ENCODE measurements at regions not wholly inside any gene's neighbourhood (a gene's known extent, or its start where the extent isn't known, plus 50 kb on each side); places are given as distances from the start of the nearest gene placed in this dataset.

DNA sequence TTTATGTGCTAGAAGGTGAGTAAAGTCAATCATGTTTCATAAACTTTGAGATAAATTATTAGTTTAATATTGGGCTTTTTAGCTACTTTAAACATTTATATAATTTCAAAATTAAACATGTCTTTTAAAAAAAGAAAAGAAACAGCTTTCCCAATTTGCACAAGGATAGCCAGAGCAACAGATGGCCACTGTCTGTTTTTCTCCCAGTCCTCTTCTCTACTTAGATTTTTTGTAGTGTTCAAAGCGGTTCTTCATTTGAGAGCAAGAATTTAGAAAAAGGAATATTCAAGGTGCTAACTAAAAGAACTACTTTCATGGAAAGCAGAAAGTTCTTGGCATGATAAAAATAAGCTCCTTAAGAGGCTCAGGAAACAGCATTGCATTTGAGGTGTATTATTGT lies 128.3 kb upstream of the MIR17HG start:
- DNase-seq (ENCODE audit: extremely low spot score, unreplicated experiment): no peak
- peaks cover 25% of the 10 kb centered on the region for H3K4me1 Mint-ChIP-seq (ENCODE audit: unreplicated experiment)
- no peak overlapping the region for H3K4me3 Mint-ChIP-seq
- no peak overlapping the region for H3K27ac Mint-ChIP-seq
- no peaks in the 10 kb centered on the region for H3K27me3 Mint-ChIP-seq
- no peaks in the 10 kb centered on the region for H3K36me3 Mint-ChIP-seq
- H3K9me3 Mint-ChIP-seq: peaks cover 7% of the 10 kb centered on the region
- TF ChIP-seq, protein P1, sequence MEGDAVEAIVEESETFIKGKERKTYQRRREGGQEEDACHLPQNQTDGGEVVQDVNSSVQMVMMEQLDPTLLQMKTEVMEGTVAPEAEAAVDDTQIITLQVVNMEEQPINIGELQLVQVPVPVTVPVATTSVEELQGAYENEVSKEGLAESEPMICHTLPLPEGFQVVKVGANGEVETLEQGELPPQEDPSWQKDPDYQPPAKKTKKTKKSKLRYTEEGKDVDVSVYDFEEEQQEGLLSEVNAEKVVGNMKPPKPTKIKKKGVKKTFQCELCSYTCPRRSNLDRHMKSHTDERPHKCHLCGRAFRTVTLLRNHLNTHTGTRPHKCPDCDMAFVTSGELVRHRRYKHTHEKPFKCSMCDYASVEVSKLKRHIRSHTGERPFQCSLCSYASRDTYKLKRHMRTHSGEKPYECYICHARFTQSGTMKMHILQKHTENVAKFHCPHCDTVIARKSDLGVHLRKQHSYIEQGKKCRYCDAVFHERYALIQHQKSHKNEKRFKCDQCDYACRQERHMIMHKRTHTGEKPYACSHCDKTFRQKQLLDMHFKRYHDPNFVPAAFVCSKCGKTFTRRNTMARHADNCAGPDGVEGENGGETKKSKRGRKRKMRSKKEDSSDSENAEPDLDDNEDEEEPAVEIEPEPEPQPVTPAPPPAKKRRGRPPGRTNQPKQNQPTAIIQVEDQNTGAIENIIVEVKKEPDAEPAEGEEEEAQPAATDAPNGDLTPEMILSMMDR (conservative IDR thresholded peaks at IDR 0.05): no peak

DNA sequence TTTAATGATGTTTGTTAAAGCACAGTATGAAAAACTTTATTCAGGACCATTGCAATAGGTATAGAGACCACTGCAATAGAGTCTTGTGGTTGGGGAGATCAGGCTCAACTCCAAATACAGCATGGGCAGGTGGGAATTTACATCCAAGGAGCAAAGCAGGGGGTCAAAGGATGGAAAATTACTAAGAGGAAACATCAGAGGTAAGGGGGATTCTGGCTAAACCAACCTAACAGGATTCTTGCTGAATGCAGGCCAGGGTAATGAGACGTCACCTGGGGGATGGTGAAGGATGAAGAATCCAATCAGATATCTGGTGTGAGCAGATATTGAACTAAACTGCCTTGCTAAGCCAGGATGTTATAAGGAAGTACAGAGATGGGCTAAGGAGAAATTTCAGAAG lies 126.6 kb upstream of the MIR17HG start:
- peaks cover 18% of the 10 kb centered on the region for H3K4me1 Mint-ChIP-seq (ENCODE audit: unreplicated experiment)
- H3K9me3 Mint-ChIP-seq: peaks cover 1% of the 10 kb centered on the region
- no peaks in the 10 kb centered on the region for H3K36me3 Mint-ChIP-seq
- DNase-seq (ENCODE audit: extremely low spot score, unreplicated experiment): no peak
- TF ChIP-seq, protein P1 (conservative IDR thresholded peaks at IDR 0.05): no peak
- H3K27ac Mint-ChIP-seq: no peak overlapping the region
- H3K27me3 Mint-ChIP-seq: no peaks in the 10 kb centered on the region
- H3K4me3 Mint-ChIP-seq: no peak overlapping the region

DNA sequence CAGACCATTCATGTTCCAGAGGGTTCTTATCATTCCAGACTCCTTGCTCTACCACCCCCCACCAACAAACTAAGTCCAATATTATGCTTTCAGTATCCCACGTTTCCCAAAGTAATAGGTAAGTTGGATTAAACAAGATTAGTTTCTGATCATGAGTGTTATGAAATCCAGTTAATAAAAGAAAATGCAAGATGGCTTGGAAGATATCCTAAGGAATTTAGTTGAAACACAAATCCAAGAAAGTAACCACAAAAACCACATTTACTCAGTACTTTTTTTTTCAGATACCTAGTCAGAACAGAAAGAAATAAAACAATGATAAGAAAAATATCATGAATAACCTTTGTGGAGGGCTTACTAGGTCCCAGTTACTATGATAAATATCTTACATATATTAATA lies 119.4 kb upstream of the MIR17HG start:
- no peaks in the 10 kb centered on the region for H3K9me3 Mint-ChIP-seq
- no peaks in the 10 kb centered on the region for H3K36me3 Mint-ChIP-seq
- no peak overlapping the region for H3K4me3 Mint-ChIP-seq

DNA sequence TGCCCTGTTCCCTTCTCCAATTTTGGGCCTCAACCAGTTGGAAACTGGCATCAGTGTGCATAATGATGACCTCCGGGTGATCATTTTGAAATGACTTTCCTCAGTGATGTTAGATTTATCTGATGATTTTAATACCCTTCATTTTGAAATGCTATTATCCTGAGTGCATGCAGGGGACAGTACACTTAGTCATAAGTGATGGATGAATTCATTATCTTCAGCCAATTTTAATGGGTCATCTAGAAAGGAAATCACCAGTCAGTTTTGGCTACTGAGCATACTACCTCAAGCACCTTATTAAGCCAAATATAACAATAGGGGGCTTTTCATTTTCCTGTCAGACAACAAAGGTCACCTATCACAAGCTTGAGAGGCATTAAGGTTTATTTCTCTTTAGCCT lies 118.5 kb upstream of the MIR17HG start:
- Mint-ChIP-seq H3K4me3 (no peak overlapping the region), H3K27me3 (no peaks in the 10 kb centered on the region), H3K27ac (no peak overlapping the region), H3K9me3 (no peaks in the 10 kb centered on the region), H3K36me3 (no peaks in the 10 kb centered on the region), H3K4me1 (ENCODE audit: unreplicated experiment) (no peaks in the 10 kb centered on the region)
- DNase-seq (ENCODE audit: extremely low spot score, unreplicated experiment): no peak
- TF ChIP-seq, protein P1 (conservative IDR thresholded peaks at IDR 0.05): no peak

More for the DNA sequence above, 119.4 kb upstream of the MIR17HG start:
- DNase-seq (ENCODE audit: extremely low spot score, unreplicated experiment): no peak
- Mint-ChIP-seq H3K4me1 (ENCODE audit: unreplicated experiment) (no peaks in the 10 kb centered on the region), H3K27ac (no peak overlapping the region), H3K27me3 (no peaks in the 10 kb centered on the region)
- TF ChIP-seq, protein P1 (conservative IDR thresholded peaks at IDR 0.05): no peak

DNA sequence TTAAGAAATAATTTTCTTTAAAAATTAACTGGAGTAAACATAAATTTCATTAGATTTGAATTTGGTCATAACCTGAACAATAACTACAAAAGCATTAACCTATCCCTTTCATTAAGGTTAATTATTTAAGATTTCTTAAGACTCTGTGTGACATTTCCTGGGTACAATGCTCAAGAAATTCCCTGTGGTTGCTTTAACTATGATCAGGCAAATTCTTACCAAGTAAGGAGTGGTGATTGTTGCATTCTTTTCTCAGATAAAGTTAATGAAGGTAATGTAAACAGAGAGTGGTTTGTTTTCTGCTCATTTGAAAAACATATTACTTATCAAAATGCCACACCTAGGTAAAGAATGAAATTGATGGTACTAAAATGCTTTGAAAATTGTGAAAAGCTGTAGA lies 114.8 kb upstream of the MIR17HG start:
- DNase-seq (ENCODE audit: extremely low spot score, unreplicated experiment): no peak
- TF ChIP-seq, protein P1 (conservative IDR thresholded peaks at IDR 0.05): no peak
- H3K36me3 Mint-ChIP-seq: no peaks in the 10 kb centered on the region
- no peak overlapping the region for H3K4me3 Mint-ChIP-seq
- H3K9me3 Mint-ChIP-seq: no peaks in the 10 kb centered on the region
- H3K27ac Mint-ChIP-seq: no peak overlapping the region
- no peaks in the 10 kb centered on the region for H3K27me3 Mint-ChIP-seq
- H3K4me1 Mint-ChIP-seq (ENCODE audit: unreplicated experiment): no peaks in the 10 kb centered on the region

DNA sequence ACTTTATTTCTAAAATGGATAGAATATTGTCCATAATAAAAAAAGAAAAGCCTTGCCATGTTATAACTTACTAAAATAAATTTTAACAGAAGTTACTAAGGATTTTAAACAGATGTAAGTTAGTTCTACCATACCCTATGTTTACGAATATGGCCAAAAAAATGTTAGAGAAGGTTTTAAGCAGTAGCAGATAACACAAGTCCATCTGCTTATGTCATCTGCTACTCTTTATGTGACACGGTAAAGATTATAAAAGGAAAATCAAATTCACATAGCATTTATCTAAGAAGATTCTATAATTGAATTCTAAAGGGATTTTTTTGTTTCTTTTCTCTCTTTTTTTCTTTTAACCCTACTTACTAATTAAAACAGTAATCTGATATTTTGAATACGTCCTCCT lies 114.2 kb upstream of the MIR17HG start:
- Mint-ChIP-seq H3K27ac (no peak overlapping the region), H3K4me1 (ENCODE audit: unreplicated experiment) (no peaks in the 10 kb centered on the region), H3K27me3 (no peaks in the 10 kb centered on the region), H3K4me3 (no peak overlapping the region), H3K9me3 (no peaks in the 10 kb centered on the region), H3K36me3 (no peaks in the 10 kb centered on the region)
- TF ChIP-seq, protein P1 (conservative IDR thresholded peaks at IDR 0.05): no peak
- no peak for DNase-seq (ENCODE audit: extremely low spot score, unreplicated experiment)

All from type B pancreatic cell (in vitro differentiated cells).